HG03432 (cell line): ENCODE measurements at regions not wholly inside any gene's neighbourhood (a gene's known extent, or its start where the extent isn't known, plus 50 kb on each side); places are given as distances from the start of the nearest gene placed in this dataset.
"Not testable (repeated sequence)": the region's sequence is repeated elsewhere in the genome, so short reads cannot be mapped to it uniquely, and the experiment has no call there.

ENCODE experiments used
- ATAC-seq: cut with Tn5 transposase; IDR thresholded peaks from one replicate; pipeline ENCODE4 v1.9.1; 2021; ENCODE audit warnings: mild to moderate bottlenecking, moderate library complexity; ENCODE audit not compliant: unreplicated experiment

DNA sequence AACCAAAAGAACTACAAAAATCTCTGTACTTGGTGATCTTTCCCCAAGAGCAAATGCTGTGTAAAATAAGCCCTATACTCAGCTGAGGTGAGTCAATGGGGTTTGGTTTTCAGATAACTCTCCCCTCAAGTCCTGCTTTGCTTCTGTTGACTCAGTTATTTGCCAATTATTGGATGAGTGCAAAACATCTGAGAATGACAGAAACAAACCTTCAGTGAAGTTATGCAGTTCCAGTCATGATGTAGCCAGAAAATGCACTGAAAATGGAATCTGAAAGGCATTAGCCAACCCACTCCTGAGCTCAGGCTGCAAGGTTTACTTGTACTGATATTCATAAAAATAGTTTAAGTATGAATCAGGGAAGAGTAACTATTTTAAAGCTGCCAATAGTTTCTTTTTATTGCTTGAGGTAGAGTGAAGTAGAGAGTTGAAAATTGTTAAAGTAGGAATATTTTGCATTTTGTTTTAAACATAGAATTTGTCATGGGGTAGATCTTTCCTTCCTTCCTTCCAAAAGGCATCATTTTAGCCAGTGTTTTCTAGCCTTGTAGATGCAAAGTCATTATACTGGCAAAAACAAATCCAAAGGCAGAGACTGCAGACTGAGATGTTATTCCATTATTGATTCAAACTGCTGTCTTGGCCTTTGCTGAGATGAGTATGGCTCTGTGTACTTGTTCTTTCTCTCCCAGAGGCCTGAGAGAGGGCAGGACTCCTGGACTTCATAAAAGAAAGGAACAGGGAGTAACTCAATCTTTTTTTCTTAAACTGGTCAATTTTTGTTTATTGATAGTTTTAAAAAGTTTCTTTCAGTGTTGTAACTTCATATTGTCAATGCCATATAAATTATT, 215.3 kb downstream of the RND3 start:
- ATAC-seq: no peak

- no peak for ATAC-seq
Measured at GRCh38 chr2:150267651-150268415, 219.6 kb downstream of the RND3 start.

- ATAC-seq: no peak
Measured at GRCh38 chr2:150266931-150267330, 220.5 kb downstream of the RND3 start.

DNA sequence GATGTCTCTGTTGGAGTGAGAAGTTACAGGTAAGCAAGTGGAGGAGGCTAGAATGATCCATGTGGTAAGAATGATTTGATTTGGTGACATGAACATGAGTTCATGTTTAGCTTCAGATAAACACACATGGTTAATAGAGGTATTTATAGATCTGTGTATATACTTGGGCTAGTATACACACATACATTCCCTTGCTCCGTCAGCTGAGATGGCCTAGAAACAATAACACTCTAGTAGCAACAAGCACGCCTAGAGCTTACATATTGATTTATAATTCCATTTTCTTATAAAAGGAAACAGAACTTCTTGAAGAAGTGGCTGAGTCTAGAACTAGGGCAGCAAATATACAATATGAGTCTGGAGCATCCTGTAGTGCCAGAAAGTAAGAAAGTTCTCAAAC, 223.0 kb downstream of the RND3 start:
- no peak for ATAC-seq

GRCh38 chr2:150261691-150262090, 225.8 kb downstream of the RND3 start:
- ATAC-seq: no peak

DNA sequence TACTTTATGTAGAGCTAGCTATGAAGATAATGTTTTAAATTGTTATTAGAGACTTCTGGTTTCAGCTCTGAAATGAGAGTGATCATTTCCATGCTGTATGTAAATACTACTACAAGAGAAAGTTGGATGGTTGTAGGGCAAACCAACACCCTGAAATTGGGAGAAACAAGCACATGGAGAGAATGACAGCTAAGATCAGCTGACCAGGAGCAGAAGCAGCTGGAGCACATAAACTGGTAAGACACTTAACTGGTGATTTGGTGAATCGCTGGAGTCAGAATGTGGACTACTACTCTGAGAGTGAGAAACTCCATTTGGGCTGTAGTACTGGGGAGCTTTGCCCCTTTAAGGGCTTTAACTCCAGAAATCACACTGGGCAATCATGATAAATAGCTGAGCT, 226.8 kb downstream of the RND3 start:
- no peak for ATAC-seq

- ATAC-seq: no peak
Measured at GRCh38 chr2:150259746-150260145, 227.7 kb downstream of the RND3 start.

DNA sequence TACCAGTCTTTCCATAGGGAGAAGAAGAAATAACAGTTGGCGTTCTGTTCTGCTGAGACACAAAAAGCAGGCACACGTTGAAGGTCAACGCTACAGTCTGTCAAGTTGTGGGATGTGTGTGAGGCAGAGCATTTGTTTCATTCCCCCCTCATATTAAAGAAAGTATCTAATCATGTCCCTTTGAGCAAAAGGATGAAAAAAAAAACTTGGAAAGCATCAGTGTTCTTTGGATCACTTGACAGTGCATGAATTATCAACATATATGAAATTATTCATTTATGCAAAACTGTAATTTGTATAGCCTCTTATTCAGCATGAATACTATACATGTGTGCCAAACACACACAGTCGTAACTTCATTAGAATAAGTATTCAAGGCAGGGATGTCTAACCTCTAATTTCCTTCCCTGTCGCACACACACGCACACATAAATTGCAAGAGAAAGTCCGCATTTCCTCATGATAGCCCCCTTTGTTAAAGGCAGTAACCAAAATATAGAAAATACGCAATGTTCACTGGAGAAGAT, 228.6 kb downstream of the RND3 start:
- ATAC-seq: no peak

- no peak for ATAC-seq
Measured at GRCh38 chr2:150256736-150257135, 230.7 kb downstream of the RND3 start.

- no peak for ATAC-seq
Measured at GRCh38 chr2:150255528-150255927, 231.9 kb downstream of the RND3 start.

DNA sequence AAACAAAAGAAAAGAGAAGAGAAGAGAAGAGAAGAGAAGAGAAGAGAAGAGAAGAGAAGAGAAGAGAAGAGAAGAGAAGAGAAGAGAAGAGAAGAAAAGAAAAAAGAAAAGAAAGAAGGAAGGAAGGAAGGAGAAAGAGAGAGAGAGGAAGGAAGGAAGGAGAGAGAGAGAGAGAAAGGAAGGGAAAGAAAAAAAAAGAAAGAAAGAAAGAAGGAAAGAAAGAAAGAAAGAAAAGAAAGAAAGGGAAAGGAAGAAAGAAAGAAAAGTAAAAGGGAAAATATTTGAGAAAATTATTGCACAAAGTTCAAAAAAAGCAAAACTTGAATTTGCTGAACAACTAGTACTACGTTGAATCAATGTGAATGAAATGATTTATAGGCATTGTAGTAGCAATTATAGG, 237.7 kb downstream of the RND3 start:
- ATAC-seq: not testable (repeated sequence)

- no peak for ATAC-seq
Measured at GRCh38 chr2:150247481-150247880, 240.0 kb downstream of the RND3 start.

- ATAC-seq: no peak
Measured at GRCh38 chr2:150234787-150235446, 252.6 kb downstream of the RND3 start.

DNA sequence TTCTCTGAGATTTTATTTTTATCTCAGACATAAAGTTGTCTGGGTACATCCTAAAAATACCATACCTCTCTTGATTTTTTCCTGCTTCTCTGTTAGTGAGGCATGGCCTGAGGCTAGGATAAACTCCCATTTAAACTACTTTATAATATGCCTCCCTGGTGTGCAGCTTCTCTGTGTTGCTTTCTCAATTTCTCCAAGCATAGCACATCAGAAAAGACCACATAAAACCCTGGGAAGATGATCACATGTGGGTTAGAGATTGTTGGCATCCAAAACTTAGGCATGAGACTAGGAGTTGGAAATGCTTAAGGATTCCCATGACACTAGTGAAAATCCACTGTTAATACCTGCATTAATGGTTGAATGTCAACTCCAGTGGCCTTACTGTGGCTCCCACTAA, 254.6 kb downstream of the RND3 start:
- no peak for ATAC-seq

DNA sequence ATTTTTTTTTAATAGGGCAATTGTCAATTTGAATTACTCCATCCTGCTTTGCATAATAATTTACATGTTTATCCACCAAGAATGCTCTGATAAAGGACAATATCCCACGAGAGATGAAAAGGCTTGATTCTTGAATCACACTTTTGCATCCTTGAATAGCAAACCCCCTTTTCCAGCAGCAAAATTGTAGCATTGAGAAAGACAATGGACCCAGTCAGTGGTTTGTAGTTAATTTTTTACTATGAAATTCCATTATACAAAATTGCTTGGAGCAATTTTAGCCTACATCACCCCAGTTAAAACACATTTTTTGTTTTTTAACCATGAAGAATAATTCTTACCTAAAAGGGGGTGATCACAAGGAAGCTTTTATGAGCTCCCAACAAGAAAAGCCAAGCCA, 255.1 kb downstream of the RND3 start:
- ATAC-seq: no peak

DNA sequence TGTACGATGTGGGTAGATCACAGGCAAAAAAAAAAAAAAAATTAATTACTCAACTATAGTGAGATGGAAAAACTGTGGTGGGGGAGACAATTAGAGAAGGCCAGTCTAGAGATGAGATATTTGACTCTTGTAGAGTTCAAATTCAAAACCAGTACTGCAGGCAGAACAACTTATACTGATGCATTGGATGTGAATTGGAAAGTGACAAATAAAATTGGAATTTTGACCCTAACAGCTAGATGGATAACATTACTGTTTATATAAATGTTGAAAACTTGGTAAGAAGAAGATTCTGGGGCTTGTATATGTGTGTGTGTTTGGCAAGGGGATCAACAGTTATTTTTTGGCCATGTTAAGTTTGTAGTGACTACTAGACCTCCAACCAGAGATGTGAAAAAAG, 256.9 kb downstream of the RND3 start:
- ATAC-seq: no peak

DNA sequence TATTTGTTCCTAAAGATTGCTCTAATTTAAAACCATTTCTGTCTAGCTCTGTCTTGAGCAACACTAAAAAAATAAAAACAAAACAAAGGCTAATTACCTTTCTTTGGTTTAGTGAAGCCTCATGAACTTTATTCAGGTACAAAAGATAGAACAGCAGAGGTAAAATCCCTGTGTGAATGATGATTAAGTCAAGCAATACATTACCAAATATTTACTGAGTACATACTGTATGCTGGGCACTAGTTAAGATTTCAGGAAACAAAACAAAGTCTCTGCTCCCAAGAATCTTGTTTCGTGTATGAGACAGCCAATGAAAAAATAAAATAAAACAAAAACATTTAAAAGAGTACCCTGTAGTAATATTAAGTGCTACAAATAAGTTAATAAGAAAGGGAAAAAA, 257.5 kb downstream of the RND3 start:
- ATAC-seq: no peak

DNA sequence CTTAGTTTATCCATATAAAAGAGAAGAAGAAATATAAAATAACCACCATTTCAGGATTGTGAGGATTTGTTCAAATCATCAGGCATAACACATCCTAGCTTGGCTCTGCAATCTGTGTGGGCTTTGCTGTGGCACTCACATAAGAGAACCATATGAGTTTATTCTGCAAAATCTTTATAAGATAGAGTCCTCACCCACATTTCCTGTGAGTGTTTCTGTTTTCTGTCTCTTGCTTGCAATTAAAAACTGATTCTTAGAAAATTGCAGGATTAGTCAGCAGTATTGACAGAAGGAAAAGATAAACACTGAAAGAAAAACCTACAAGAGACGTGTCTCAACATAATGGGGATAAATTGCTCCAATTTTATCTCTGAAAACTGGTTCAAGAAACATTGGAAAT, 258.5 kb downstream of the RND3 start:
- ATAC-seq: no peak

- ATAC-seq: no peak
Measured at GRCh38 chr2:150225030-150225429, 262.4 kb downstream of the RND3 start.

- ATAC-seq: no peak
Measured at GRCh38 chr2:150224321-150224720, 263.1 kb downstream of the RND3 start.

DNA sequence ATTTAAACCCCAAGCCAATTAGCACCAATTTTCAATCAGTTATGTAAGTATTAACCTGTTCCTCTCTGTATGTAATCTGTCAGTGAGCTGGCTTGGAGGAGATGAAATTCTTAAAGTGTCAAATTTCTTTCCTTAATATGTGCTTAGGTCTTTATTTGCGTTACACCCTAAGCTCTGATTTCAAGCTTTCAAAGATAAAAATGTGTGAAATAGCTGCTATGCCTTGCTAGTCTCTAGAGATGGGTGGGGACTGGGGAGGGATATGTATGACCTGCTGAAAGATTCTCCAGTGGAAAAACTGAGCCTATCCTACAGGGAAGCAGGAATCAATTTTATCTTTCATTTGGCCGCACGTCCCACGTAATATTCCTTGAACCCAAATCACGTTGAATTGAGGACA, 264.5 kb downstream of the RND3 start:
- no peak for ATAC-seq

DNA sequence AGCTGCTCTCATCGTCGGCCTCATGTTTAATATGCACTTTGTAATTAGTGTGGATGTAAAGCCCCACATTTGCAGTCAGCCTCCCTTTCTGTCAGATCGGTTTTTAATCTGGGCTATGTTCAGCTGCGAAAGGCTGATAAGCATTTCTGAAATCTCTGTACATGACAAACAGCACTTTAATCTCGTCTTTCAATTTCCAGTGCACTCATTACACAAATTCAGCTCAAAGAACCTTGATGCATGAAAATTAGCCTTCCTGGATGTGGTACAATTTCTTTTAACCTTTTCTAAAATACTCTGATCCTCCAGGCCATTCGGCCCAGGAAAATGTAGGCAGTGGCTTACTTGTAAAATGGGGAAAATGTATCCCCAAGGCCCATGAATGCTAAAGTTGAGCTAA, 265.1 kb downstream of the RND3 start:
- no peak for ATAC-seq
